H9 (cell line): ENCODE measurements at regions not wholly inside any gene's neighbourhood (a gene's known extent, or its start where the extent isn't known, plus 50 kb on each side); places are given as distances from the start of the nearest gene placed in this dataset.

ENCODE experiments used
- DNase-seq: peaks from one replicate; pipeline ENCODE4 v3.0.0-alpha.2; 2017
- H2AFZ ChIP-seq: one replicate; pipeline ENCODE4 v1.6.1; 2013; ENCODE audit warnings: mild to moderate bottlenecking, low read length, control low read depth, moderate library complexity
- H2AK5ac ChIP-seq: 2 replicates; pipeline ENCODE4 v1.6.1; 2013; ENCODE audit warnings: low read length, control low read depth, mixed read lengths; ENCODE audit not compliant: insufficient read length
- H2BK120ac ChIP-seq: one replicate; pipeline ENCODE4 v1.6.1; 2013; ENCODE audit warnings: low read depth, mild to moderate bottlenecking, low read length, control low read depth, inconsistent platforms; ENCODE audit not compliant: poor library complexity, severe bottlenecking
- H2BK12ac ChIP-seq: 2 replicates; pipeline ENCODE4 v1.6.1; 2013; ENCODE audit warnings: low read length, control low read depth, mixed read lengths, low read depth; ENCODE audit not compliant: insufficient read length
- H2BK15ac ChIP-seq: 2 replicates; pipeline ENCODE4 v1.6.1; 2013; ENCODE audit warnings: low read depth, low read length, control low read depth
- H2BK20ac ChIP-seq: one replicate; pipeline ENCODE4 v1.6.1; 2013; ENCODE audit warnings: low read depth, mild to moderate bottlenecking, low read length, control low read depth, inconsistent platforms; ENCODE audit not compliant: poor library complexity, severe bottlenecking
- H2BK5ac ChIP-seq: 2 replicates; pipeline ENCODE4 v1.6.1; 2013; ENCODE audit warnings: low read length, control low read depth, mixed read lengths; ENCODE audit not compliant: insufficient read length
- H3K14ac ChIP-seq: 2 replicates; pipeline ENCODE4 v1.6.1; 2013; ENCODE audit warnings: low read length, control low read depth; ENCODE audit not compliant: insufficient read depth
- H3K18ac ChIP-seq: 2 replicates; pipeline ENCODE4 v1.6.1; 2013; ENCODE audit warnings: low read depth, mild to moderate bottlenecking, mixed read lengths, low read length, control low read depth; ENCODE audit not compliant: insufficient read length
- H3K23ac ChIP-seq: 2 replicates; pipeline ENCODE4 v1.6.1; 2013; ENCODE audit warnings: low read length, control low read depth, mixed read lengths, low read depth; ENCODE audit not compliant: insufficient read length
- H3K23me2 ChIP-seq: 2 replicates; pipeline ENCODE4 v1.6.1; 2013; ENCODE audit warnings: low read depth, mild to moderate bottlenecking, mixed read lengths, low read length, control low read depth; ENCODE audit not compliant: insufficient read length, poor library complexity, severe bottlenecking
- H3K27ac ChIP-seq: 2 replicates; pipeline ENCODE4 v1.5.1; 2013; ENCODE audit warnings: low read length, control low read depth, mixed read lengths, low read depth; ENCODE audit not compliant: insufficient read length
- H3K27me3 ChIP-seq: 2 replicates; pipeline ENCODE4 v1.6.1; 2013; ENCODE audit warnings: low read length, control low read depth, inconsistent platforms; ENCODE audit not compliant: insufficient read depth
- H3K4ac ChIP-seq: 2 replicates; pipeline ENCODE4 v1.6.1; 2013; ENCODE audit warnings: low read depth, mild to moderate bottlenecking, control low read depth, inconsistent platforms, low read length, moderate library complexity
- H3K4me1 ChIP-seq: 2 replicates; pipeline ENCODE4 v1.6.1; 2013; ENCODE audit warnings: low read length, control low read depth, inconsistent platforms; ENCODE audit not compliant: insufficient read depth
- H3K4me2 ChIP-seq: 2 replicates; pipeline ENCODE4 v1.6.1; 2013; ENCODE audit warnings: low read length, control low read depth, mixed read lengths; ENCODE audit not compliant: insufficient read length, insufficient read depth
- H3K56ac ChIP-seq: 2 replicates; pipeline ENCODE4 v1.6.1; 2013; ENCODE audit warnings: low read depth, mild to moderate bottlenecking, mixed read lengths, low read length, control low read depth; ENCODE audit not compliant: insufficient read length
- H3K79me1 ChIP-seq: 2 replicates; pipeline ENCODE4 v1.6.1; 2013; ENCODE audit warnings: low read depth, mild to moderate bottlenecking, moderate library complexity, low read length, control low read depth, inconsistent platforms; ENCODE audit not compliant: insufficient read depth, poor library complexity, severe bottlenecking
- H3K79me2 ChIP-seq: 2 replicates; pipeline ENCODE4 v1.6.1; 2013; ENCODE audit warnings: low read length, control low read depth, inconsistent platforms; ENCODE audit not compliant: insufficient read depth
- H3K9ac ChIP-seq: 2 replicates; pipeline ENCODE4 v1.6.1; 2013; ENCODE audit warnings: low read length, control low read depth, mixed read lengths; ENCODE audit not compliant: insufficient read length; ENCODE audit errors: extremely low read depth
- H3K9me3 ChIP-seq: one replicate; pipeline ENCODE4 v1.6.1; 2013; ENCODE audit warnings: low read depth, low read length, inconsistent platforms; ENCODE audit not compliant: control insufficient read depth
- H3T11ph ChIP-seq: one replicate; pipeline ENCODE4 v1.6.1; 2013; ENCODE audit warnings: mild to moderate bottlenecking, low read length, control low read depth, inconsistent platforms
- H4K20me1 ChIP-seq: one replicate; pipeline ENCODE4 v1.6.1; 2013; ENCODE audit not compliant: control insufficient read depth, insufficient read length, insufficient read depth
- H4K5ac ChIP-seq: 2 replicates; pipeline ENCODE4 v1.6.1; 2013; ENCODE audit warnings: low read depth, mild to moderate bottlenecking, mixed read lengths, low read length, control low read depth; ENCODE audit not compliant: insufficient read length
- H4K8ac ChIP-seq: replicated peaks from 2 replicates; pipeline ENCODE4 v1.6.1; 2013; ENCODE audit warnings: low read length, control low read depth, mixed read lengths, low read depth; ENCODE audit not compliant: insufficient read length
- H4K91ac ChIP-seq: 2 replicates; pipeline ENCODE4 v1.6.1; 2013; ENCODE audit warnings: low read depth, mild to moderate bottlenecking, moderate library complexity, mixed read lengths, low read length, control low read depth; ENCODE audit not compliant: insufficient read length
- H3K27ac Mint-ChIP-seq, 3 experiments: 2 replicates in 2 of 3; 3 replicates in 1 of 3; pipeline ENCODE4 v1.8.0; 2020 to 2021; ENCODE audit warnings: mixed read lengths in 3 of 3, mild to moderate bottlenecking in 1 of 3, moderate library complexity in 1 of 3
- H3K27me3 Mint-ChIP-seq: 2 replicates; pipeline ENCODE4 v1.8.0; 2021; ENCODE audit warnings: low read depth, mild to moderate bottlenecking, moderate library complexity, mixed read lengths
- H3K36me3 Mint-ChIP-seq, 3 experiments: 2 replicates in 2 of 3; 3 replicates in 1 of 3; pipeline ENCODE4 v1.8.0; 2020 to 2021; ENCODE audit warnings: low read depth in 3 of 3, mixed read lengths in 3 of 3; ENCODE audit not compliant: insufficient read depth in 1 of 3
- H3K4me1 Mint-ChIP-seq, 2 experiments: 2 replicates each; pipeline ENCODE4 v1.8.0; 2020; ENCODE audit warnings: mixed read lengths in 2 of 2
- H3K4me3 Mint-ChIP-seq, 2 experiments: 2 replicates in 1 of 2; 3 replicates in 1 of 2; pipeline ENCODE4 v1.8.0; 2020 to 2021; ENCODE audit warnings: mild to moderate bottlenecking in 2 of 2, mixed read lengths in 2 of 2, moderate library complexity in 1 of 2
- H3K9me3 Mint-ChIP-seq, 2 experiments: 2 replicates in 1 of 2; 3 replicates in 1 of 2; pipeline ENCODE4 v1.8.0; 2020; ENCODE audit warnings: mild to moderate bottlenecking in 2 of 2, mixed read lengths in 2 of 2, moderate library complexity in 1 of 2
- CTCF ChIP-seq: fragments of 200-600 bp; sonication (generic); conservative IDR thresholded peaks from 3 replicates; pipeline ENCODE4 v1.8.0; 2021; ENCODE audit warnings: antibody characterized with exemption, mild to moderate bottlenecking
- WGBS: extraction: QIAGEN DNeasy Blood & Tissue Kit; methylation state at CpG from one replicate; pipeline ENCODE4 v1.1.7; 2013; ENCODE audit warnings: missing lambda C conversion rate, low lambda C conversion rate, mixed read lengths; ENCODE audit not compliant: insufficient read length; ENCODE audit errors: extremely low coverage; 5-methylcytosine and 5-hydroxymethylcytosine counted together

GRCh38 chr4:66736606-66737005, 808.7 kb downstream of the CENPC start:
- Histone ChIP-seq H3K4me2 (no peak overlapping the region), H3K23me2 (no peaks in the 10 kb centered on the region), H3K79me2 (no peaks in the 10 kb centered on the region), H3K18ac (no peak overlapping the region), H3K14ac (no peak overlapping the region), H4K5ac (no peak overlapping the region), H3K9ac (no peak overlapping the region), H4K20me1 (no peaks in the 10 kb centered on the region), H3K4ac (no peak overlapping the region), H3T11ph (no peak overlapping the region), H3K56ac (no peak overlapping the region), H2BK120ac (no peak overlapping the region), H2BK5ac (no peak overlapping the region), H4K8ac (no peak overlapping the region), H3K27ac (no peak overlapping the region), H3K9me3 (no peaks in the 10 kb centered on the region), H2AFZ (no peak overlapping the region), H2BK12ac (no peak overlapping the region), H2AK5ac (no peak overlapping the region), H3K23ac (no peak overlapping the region), H3K27me3 (no peaks in the 10 kb centered on the region), H3K4me1 (no peaks in the 10 kb centered on the region), H2BK15ac (no peak overlapping the region), H3K79me1 (no peaks in the 10 kb centered on the region), H2BK20ac (no peak overlapping the region), H4K91ac (no peak overlapping the region)
- DNase-seq = no peak
- Mint-ChIP-seq H3K27me3 (no peaks in the 10 kb centered on the region), H3K27ac (no peak overlapping the region), H3K4me1 (peaks cover 3 to 4% of the 10 kb centered on the region in 2 experiments), H3K9me3 (no peaks in the 10 kb centered on the region; a peak in 1 of 5 replicates), H3K36me3 (no peaks in the 10 kb centered on the region; a peak in 1 of 7 replicates), H3K4me3 (no peak overlapping the region)
- WGBS = no CpG with 5 or more reads among the region's 3 CpGs
- TF ChIP-seq CTCF = no peak
